HEK293 (cell line): ENCODE measurements at regions not wholly inside any gene's neighbourhood (a gene's known extent, or its start where the extent isn't known, plus 50 kb on each side); places are given as distances from the start of the nearest gene placed in this dataset.

Source experiments
- CTCF ChIP-seq: fragments of 450-650 bp; formaldehyde crosslinking; IDR thresholded peaks from 2 replicates; pipeline ENCODE4 v1.5.1; 2016; ENCODE audit warnings: missing biosample characterization, missing genetic modification characterization
- KLF1 ChIP-seq: fragments of 450-650 bp; formaldehyde crosslinking; IDR thresholded peaks from 2 replicates; pipeline ENCODE4 v1.5.1; 2016; ENCODE audit warnings: missing biosample characterization, missing genetic modification characterization
- KLF16 ChIP-seq: fragments of 450-650 bp; formaldehyde crosslinking; IDR thresholded peaks from 2 replicates; pipeline ENCODE4 v1.5.1; 2017; ENCODE audit warnings: missing biosample characterization, missing genetic modification characterization
- MEIS1 ChIP-seq: sonication (generic); formaldehyde crosslinking; IDR thresholded peaks from 2 replicates; pipeline ENCODE4 v1.8.1; 2022; ENCODE audit warnings: missing genetic modification reagents, mild to moderate bottlenecking, borderline replicate concordance
- PRDM10 ChIP-seq: fragments of 450-650 bp; formaldehyde crosslinking; IDR thresholded peaks from 2 replicates; pipeline ENCODE4 v1.5.1; 2016; ENCODE audit warnings: missing biosample characterization, missing genetic modification characterization
- YY1 ChIP-seq: fragments of 450-650 bp; formaldehyde crosslinking; IDR thresholded peaks from 2 replicates; pipeline ENCODE4 v1.5.1; 2018; ENCODE audit warnings: missing biosample characterization, missing genetic modification characterization
- ZBTB1 ChIP-seq: fragments of 450-650 bp; formaldehyde crosslinking; IDR thresholded peaks from 2 replicates; pipeline ENCODE4 v1.5.1; 2016; ENCODE audit warnings: missing biosample characterization, missing genetic modification characterization
- ZNF114 ChIP-seq: fragments of 450-650 bp; formaldehyde crosslinking; IDR thresholded peaks from 2 replicates; pipeline ENCODE4 v1.5.0; 2017; ENCODE audit warnings: missing biosample characterization, missing genetic modification characterization
- ZNF138 ChIP-seq: fragments of 450-650 bp; formaldehyde crosslinking; IDR thresholded peaks from 2 replicates; pipeline ENCODE4 v1.5.1; 2016; ENCODE audit warnings: missing biosample characterization, missing genetic modification characterization, borderline replicate concordance
- ZNF302 ChIP-seq: fragments of 450-650 bp; formaldehyde crosslinking; IDR thresholded peaks from 2 replicates; pipeline ENCODE4 v1.5.1; 2016; ENCODE audit warnings: missing biosample characterization, missing genetic modification characterization, low read depth
- ZNF311 ChIP-seq: fragments of 450-650 bp; formaldehyde crosslinking; IDR thresholded peaks from 2 replicates; pipeline ENCODE4 v1.5.1; 2017; ENCODE audit warnings: missing biosample characterization, missing genetic modification characterization, borderline replicate concordance
- ZNF580 ChIP-seq: fragments of 450-650 bp; formaldehyde crosslinking; IDR thresholded peaks from 2 replicates; pipeline ENCODE4 v1.5.1; 2016; ENCODE audit warnings: missing biosample characterization, missing genetic modification characterization
- ZNF585B ChIP-seq: fragments of 450-650 bp; formaldehyde crosslinking; IDR thresholded peaks from 2 replicates; pipeline ENCODE4 v1.5.1; 2016; ENCODE audit warnings: missing biosample characterization, missing genetic modification characterization

- TF ChIP-seq CTCF (tag by site-specific recombination) (no peak), ZBTB1 (tag by site-specific recombination) (no peak), KLF1 (no peak), ZNF580 (tag by site-specific recombination) (no peak), ZNF114 (no peak), ZNF585B (no peak), ZNF138 (tag by site-specific recombination) (no peak), PRDM10 (tag by site-specific recombination) (no peak), YY1 (tag by site-specific recombination) (no peak), ZNF302 (tag by site-specific recombination) (no peak), ZNF311 (no peak), MEIS1 (CRISPR knock-in tag) (no peak), KLF16 (no peak)
These were observed 231.0 kb upstream of the MVB12B start for GRCh38 chr9:126095546-126096190.
